GM12878 (cell line): ENCODE measurements at regions not wholly inside any gene's neighbourhood (a gene's known extent, or its start where the extent isn't known, plus 50 kb on each side); places are given as distances from the start of the nearest gene placed in this dataset.

ENCODE experiments used
- ATAC-seq: fragments of 200-7000 bp; cut with Tn5 transposase; 3 replicates; pipeline ENCODE4 v1.9.1; 2020; ENCODE audit warnings: mild to moderate bottlenecking, moderate library complexity
- BruUV-seq: library from RNA; stranded (reverse); fragments of 400-500 nt; replicated peaks from 2 replicates; lab custom pipeline; 2021; lab: Mats Ljungman, UMichigan
- CTCF ChIA-PET: fragments of 300-600 bp; sonication (Branson Sonifier 250); formaldehyde crosslinking; extraction: SDS; loops from one replicate; lab custom pipeline; 2021; ENCODE audit warnings: inconsistent platforms; lab: Yijun Ruan, JAX
- POLR2A ChIA-PET: fragments of 350-600 bp; formaldehyde crosslinking; extraction: SDS; loops from one replicate; lab custom pipeline; 2021; ENCODE audit warnings: inconsistent platforms; lab: Charles Lee
- RAD21 ChIA-PET: fragments of 300-600 bp; sonication (Branson Sonifier 250); formaldehyde crosslinking; loops from one replicate; lab custom pipeline; 2023; ENCODE audit warnings: antibody characterized with exemption; ENCODE audit not compliant: unreplicated experiment; lab: Charles Lee
- SMC1A ChIA-PET: fragments of 300-600 bp; sonication (Branson Sonifier 250); formaldehyde crosslinking; loops from one replicate; lab custom pipeline; 2023; ENCODE audit not compliant: unreplicated experiment, uncharacterized antibody; lab: Charles Lee
- DNase-seq: peaks from one replicate; pipeline ENCODE4 v3.0.0-alpha.2; 2011; ENCODE audit warnings: low read depth, low spot score
- FAIRE-seq: peaks from 3 replicates; lab custom pipeline; 2011; peaks lifted over from hg19 to GRCh38; lab: Jason Lieb, UNC
- H2AFZ ChIP-seq: 2 replicates; pipeline ENCODE4 v1.6.0; 2011; ENCODE audit warnings: low read depth, low read length, control low read depth; ENCODE audit not compliant: control insufficient read depth
- H3K27ac ChIP-seq: 2 replicates; pipeline ENCODE4 v1.5.1; 2011; ENCODE audit warnings: control low read depth; ENCODE audit not compliant: control insufficient read depth, insufficient read depth
- H3K27me3 ChIP-seq, 2 experiments: replicated peaks in 1 of 2; 2 replicates each; pipeline versions ENCODE4 v1.6.0 to v1.6.1; 2011; ENCODE audit warnings: low read length in 1 of 2; ENCODE audit not compliant: control insufficient read depth in 2 of 2, insufficient read depth in 2 of 2
- H3K36me3 ChIP-seq, 2 experiments: 2 replicates each; pipeline ENCODE4 v1.5.1; 2011; ENCODE audit warnings: low read length in 1 of 2; ENCODE audit not compliant: control insufficient read depth in 2 of 2, insufficient read depth in 2 of 2
- H3K4me1 ChIP-seq: 2 replicates; pipeline ENCODE4 v1.6.1; 2011; ENCODE audit warnings: mild to moderate bottlenecking, low read length, moderate library complexity, mixed read lengths; ENCODE audit not compliant: control insufficient read depth, insufficient read depth
- H3K4me2 ChIP-seq: 2 replicates; pipeline ENCODE4 v1.6.0; 2011; ENCODE audit warnings: control low read depth; ENCODE audit not compliant: control insufficient read depth, insufficient read depth
- H3K4me3 ChIP-seq: fragments of 200-600 bp; sonication (generic); 2 replicates; pipeline ENCODE4 v1.5.1; 2016
- H3K79me2 ChIP-seq: 2 replicates; pipeline ENCODE4 v1.6.0; 2011; ENCODE audit warnings: low read length; ENCODE audit not compliant: control insufficient read depth, insufficient read depth
- H3K9ac ChIP-seq: 2 replicates; pipeline ENCODE4 v1.8.0; 2011; ENCODE audit warnings: low read length, control low read depth, mixed read lengths; ENCODE audit not compliant: control insufficient read depth, insufficient read depth
- H3K9me3 ChIP-seq: replicated peaks from 3 replicates; pipeline ENCODE4 v1.5.1; 2011; ENCODE audit warnings: mild to moderate bottlenecking, low read length; ENCODE audit not compliant: control insufficient read depth, insufficient read depth
- H4K20me1 ChIP-seq: 2 replicates; pipeline ENCODE4 v1.6.0; 2011; ENCODE audit not compliant: control insufficient read depth, insufficient read depth
- CBFB ChIP-seq: IDR thresholded peaks from 2 replicates; pipeline ENCODE4 v1.6.1; 2016; ENCODE audit warnings: antibody characterized with exemption, low read depth
- CBX3 ChIP-seq: fragments of 200-600 bp; sonication (generic); IDR thresholded peaks from 2 replicates; pipeline ENCODE4 v1.6.1; 2016; ENCODE audit warnings: low read depth, borderline replicate concordance
- EGR1 ChIP-seq, 2 experiments: IDR thresholded peaks; 1 replicate in 1 of 2; 2 replicates in 1 of 2; pipeline ENCODE4 v1.6.1; 2011 to 2012; ENCODE audit warnings: low read depth in 2 of 2, low read length in 2 of 2, borderline replicate concordance in 1 of 2, mild to moderate bottlenecking in 1 of 2, moderate library complexity in 1 of 2
- EZH2 ChIP-seq: IDR thresholded peaks from 2 replicates; pipeline ENCODE4 v1.6.1; 2012; ENCODE audit warnings: low read depth, mild to moderate bottlenecking, control low read depth, inconsistent platforms, low read length, borderline replicate concordance; ENCODE audit not compliant: control insufficient read depth
- JUND ChIP-seq: IDR thresholded peaks from 2 replicates; pipeline ENCODE4 v1.6.1; 2012; ENCODE audit warnings: low read depth, mild to moderate bottlenecking, low read length, improper control_type of control experiment, moderate library complexity
- KLF5 ChIP-seq: fragments of 450-650 bp; IDR thresholded peaks from 2 replicates; pipeline ENCODE4 v1.6.1; 2014; ENCODE audit warnings: mild to moderate bottlenecking; ENCODE audit not compliant: partially characterized antibody
- MTA2 ChIP-seq: fragments of 450-650 bp; IDR thresholded peaks from 2 replicates; pipeline ENCODE4 v1.6.1; 2016; ENCODE audit warnings: low read depth, mild to moderate bottlenecking, moderate library complexity
- PAX5 ChIP-seq: IDR thresholded peaks from 2 replicates; pipeline ENCODE4 v1.6.1; 2011; ENCODE audit warnings: low read depth, low read length, borderline replicate concordance
- POLR2A ChIP-seq: IDR thresholded peaks from 2 replicates; pipeline ENCODE4 v1.6.1; 2011; ENCODE audit warnings: low read depth, mild to moderate bottlenecking, low read length
- POLR2AphosphoS2 ChIP-seq: IDR thresholded peaks from 2 replicates; pipeline ENCODE4 v1.6.1; 2011; ENCODE audit warnings: low read depth, mild to moderate bottlenecking, low read length, improper control_type of control experiment, moderate library complexity
- RB1 ChIP-seq: fragments of 450-650 bp; formaldehyde crosslinking; IDR thresholded peaks from 2 replicates; pipeline ENCODE4 v1.6.1; 2017; ENCODE audit warnings: mild to moderate bottlenecking, borderline replicate concordance
- TARDBP ChIP-seq: IDR thresholded peaks from 2 replicates; pipeline ENCODE4 v1.6.1; 2016; ENCODE audit warnings: borderline replicate concordance
- TBL1XR1 ChIP-seq: IDR thresholded peaks from 2 replicates; pipeline ENCODE4 v1.6.1; 2012; ENCODE audit warnings: low read depth, low read length, improper control_type of control experiment
- ZBTB33 ChIP-seq: fragments of 450-650 bp; IDR thresholded peaks from 2 replicates; pipeline ENCODE4 v1.6.1; 2017; ENCODE audit warnings: mild to moderate bottlenecking
- ZZZ3 ChIP-seq: IDR thresholded peaks from 2 replicates; pipeline ENCODE4 v1.6.1; 2011; ENCODE audit warnings: low read depth; ENCODE audit not compliant: control insufficient read depth, insufficient read length
- WGBS: methylation state at CpG from one replicate; pipeline ENCODE4 v1.1.6; 2016; ENCODE audit warnings: low lambda C conversion rate; ENCODE audit not compliant: insufficient replicate concordance, insufficient coverage; ENCODE audit errors: missing lambda C conversion rate; 5-methylcytosine and 5-hydroxymethylcytosine counted together
- in situ Hi-C: fragments of 300-500 bp; cut with MboI; formaldehyde crosslinking; loops from 9 replicates; pipeline ENCODE4 v1.14.3; 2018; ENCODE audit warnings: mixed read lengths
- intact Hi-C: fragments of 100-400 bp; cut with micrococcal nuclease; formaldehyde crosslinking; loops from one replicate; pipeline ENCODE4 v1.14.2; 2022; ENCODE audit not compliant: unreplicated experiment

GRCh38 chr7:15857026-15857425 is 170.5 kb upstream of the MEOX2 start:
- no peak for ATAC-seq
- no TSS peak for BruUV-seq
- Histone ChIP-seq H4K20me1 (no peaks in the 10 kb centered on the region), H3K4me3 (no peak overlapping the region), H3K9ac (no peak overlapping the region), H3K79me2 (no peaks in the 10 kb centered on the region), H3K27ac (no peak overlapping the region), H3K36me3 (no peaks in the 10 kb centered on the region), H3K4me2 (no peak overlapping the region), H3K4me1 (no peaks in the 10 kb centered on the region)
- ChIA-PET CTCF (no interaction called here), POLR2A (no interaction called here)
- no peak for FAIRE-seq
- WGBS = 54% methylated on average over 3 of the region's 3 CpGs
- intact Hi-C loops (no loop called here), in situ Hi-C loops (no loop called here)
- TF ChIP-seq KLF5 = no peak
- no peak for TF ChIP-seq CBX3
- no peak for TF ChIP-seq POLR2AphosphoS2
- no peak for TF ChIP-seq JUND
- TF ChIP-seq EGR1 (IDR thresholded peaks at IDR 0.05; ENCODE audit: borderline replicate concordance in 1 of 2, low read depth in 2 of 2, low read length in 2 of 2) = no peak
- TF ChIP-seq CBFB = no peak
- no peak for TF ChIP-seq EZH2
- no peak for TF ChIP-seq TARDBP
- no peak for TF ChIP-seq TBL1XR1
- no peak for TF ChIP-seq RB1
- no peak for TF ChIP-seq ZZZ3
- no peak for TF ChIP-seq POLR2A
- no peak for TF ChIP-seq MTA2
- no peak for TF ChIP-seq PAX5
- TF ChIP-seq ZBTB33 = no peak
- TF ChIP-seq, all 136 proteins: peak for 0
- H3K9me3 ChIP-seq = no peaks in the 10 kb centered on the region
- ChIA-PET RAD21 (no interaction called here), SMC1A (interaction anchor here (0.6 kb wide), 2 partner anchors 779 to 914 kb away, joined by 3 read pairs; no protein-coding TSS in a partner anchor)
- no peak overlapping the region for H2AFZ ChIP-seq
- no peaks in the 10 kb centered on the region for H3K27me3 ChIP-seq
- DNase-seq = no peak
